ENCODE measurements at regions not wholly inside any gene's neighbourhood (a gene's known extent, or its start where the extent isn't known, plus 50 kb on each side); places are given as distances from the start of the nearest gene placed in this dataset.

GRCh38 chr16:26911436-26911835 is 155.3 kb upstream of the C16orf82 start:
- in situ Hi-C loops (cut with MboI; ENCODE audit: low sequenced_read_pairs, unreplicated experiment) = no loop called here
- no peak for DNase-seq (ENCODE audit: low spot score)
- TF ChIP-seq CTCF (IDR thresholded peaks at IDR 0.05; ENCODE audit: borderline replicate concordance, control extremely low read depth, extremely low read depth, insufficient read depth, missing control alignments) = no peak

GRCh38 chr16:26913851-26914250 is 152.9 kb upstream of the C16orf82 start:
- in situ Hi-C loops (cut with MboI; ENCODE audit: low sequenced_read_pairs, unreplicated experiment) = no loop called here
- TF ChIP-seq CTCF (IDR thresholded peaks at IDR 0.05; ENCODE audit: borderline replicate concordance, control extremely low read depth, extremely low read depth, insufficient read depth, missing control alignments) = no peak
- DNase-seq (ENCODE audit: low spot score) = no peak

- TF ChIP-seq CTCF (IDR thresholded peaks at IDR 0.05; ENCODE audit: borderline replicate concordance, control extremely low read depth, extremely low read depth, insufficient read depth, missing control alignments) = no peak
- DNase-seq (ENCODE audit: low spot score) = no peak
- in situ Hi-C loops (cut with MboI; ENCODE audit: low sequenced_read_pairs, unreplicated experiment) = no loop called here
Measured at GRCh38 chr16:26930786-26931581, 135.7 kb upstream of the C16orf82 start.

GRCh38 chr16:26950636-26951035 is 116.1 kb upstream of the C16orf82 start:
- in situ Hi-C loops (cut with MboI; ENCODE audit: low sequenced_read_pairs, unreplicated experiment) = no loop called here
- TF ChIP-seq CTCF (IDR thresholded peaks at IDR 0.05; ENCODE audit: borderline replicate concordance, control extremely low read depth, extremely low read depth, insufficient read depth, missing control alignments) = no peak

GRCh38 chr16:26951950-26952349 is 114.8 kb upstream of the C16orf82 start:
- in situ Hi-C loops (cut with MboI; ENCODE audit: low sequenced_read_pairs, unreplicated experiment) = no loop called here
- no peak for DNase-seq (ENCODE audit: low spot score)
- no peak for TF ChIP-seq CTCF (IDR thresholded peaks at IDR 0.05; ENCODE audit: borderline replicate concordance, control extremely low read depth, extremely low read depth, insufficient read depth, missing control alignments)

More at GRCh38 chr16:26950636-26951035, 116.1 kb upstream of the C16orf82 start:
- DNase-seq (ENCODE audit: low spot score) = no peak

- no peak for TF ChIP-seq CTCF (IDR thresholded peaks at IDR 0.05; ENCODE audit: borderline replicate concordance, control extremely low read depth, extremely low read depth, insufficient read depth, missing control alignments)
- DNase-seq (ENCODE audit: low spot score) = no peak
- in situ Hi-C loops (cut with MboI; ENCODE audit: low sequenced_read_pairs, unreplicated experiment) = no loop called here
Measured at GRCh38 chr16:26952411-26952810, 114.3 kb upstream of the C16orf82 start.

Measured in GM13976 (cell line).